Chondrocyte (in vitro differentiated cells): ENCODE measurements at regions not wholly inside any gene's neighbourhood (a gene's known extent, or its start where the extent isn't known, plus 50 kb on each side); places are given as distances from the start of the nearest gene placed in this dataset.

Source experiments
- DNase-seq: peaks from one replicate; pipeline ENCODE4 v3.0.0; 2021; ENCODE audit warnings: mixed read lengths, low spot score
- H3K27ac Mint-ChIP-seq: one replicate; pipeline ENCODE4 v1.8.0; 2021; ENCODE audit warnings: mild to moderate bottlenecking, moderate library complexity, mixed read lengths; ENCODE audit not compliant: unreplicated experiment
- H3K27me3 Mint-ChIP-seq: 2 replicates; pipeline ENCODE4 v1.8.0; 2021; ENCODE audit warnings: low read depth, mixed read lengths
- H3K36me3 Mint-ChIP-seq: 2 replicates; pipeline ENCODE4 v1.8.0; 2021; ENCODE audit warnings: low read depth, mixed read lengths
- H3K4me1 Mint-ChIP-seq: 2 replicates; pipeline ENCODE4 v1.8.0; 2021; ENCODE audit warnings: low read depth, mild to moderate bottlenecking, mixed read lengths
- H3K4me3 Mint-ChIP-seq: one replicate; pipeline ENCODE4 v1.8.0; 2021; ENCODE audit warnings: mild to moderate bottlenecking, moderate library complexity, mixed read lengths; ENCODE audit not compliant: unreplicated experiment
- H3K9me3 Mint-ChIP-seq: 2 replicates; pipeline ENCODE4 v1.8.0; 2021; ENCODE audit warnings: low read depth, mixed read lengths
- TF ChIP-seq, protein P1 (sequence below): fragments of 200-600 bp; sonication (generic); IDR thresholded peaks from 2 replicates; pipeline ENCODE4 v1.5.0; 2021; ENCODE audit warnings: antibody characterized with exemption, mild to moderate bottlenecking, moderate library complexity

DNA sequence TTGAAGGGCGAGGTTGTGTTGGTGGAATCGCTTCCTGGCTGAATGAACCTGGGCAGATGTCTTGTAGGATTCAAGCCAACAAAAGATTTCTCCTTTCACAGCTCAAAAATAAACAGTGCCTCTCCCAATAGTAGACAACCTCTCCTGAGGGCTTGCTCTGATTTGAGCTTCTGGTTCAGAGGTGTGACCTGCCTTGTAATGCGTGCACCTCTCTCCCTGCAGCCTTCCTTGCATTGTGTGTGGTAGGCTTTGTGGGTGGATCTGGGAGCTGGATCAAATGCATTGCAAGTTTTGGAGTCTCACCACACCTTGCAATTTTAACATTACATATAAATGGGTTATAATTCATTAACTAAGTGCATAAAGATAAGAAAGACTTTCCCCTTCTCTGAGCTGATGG, 96.9 kb upstream of the PTCH1 start:
- Mint-ChIP-seq H3K27ac (no peak overlapping the region), H3K4me1 (no peaks in the 10 kb centered on the region), H3K9me3 (peaks cover 3% of the 10 kb centered on the region), H3K4me3 (no peak overlapping the region), H3K27me3 (peaks cover 15% of the 10 kb centered on the region), H3K36me3 (peaks cover 2% of the 10 kb centered on the region)
- DNase-seq = no peak
- TF ChIP-seq, protein P1, sequence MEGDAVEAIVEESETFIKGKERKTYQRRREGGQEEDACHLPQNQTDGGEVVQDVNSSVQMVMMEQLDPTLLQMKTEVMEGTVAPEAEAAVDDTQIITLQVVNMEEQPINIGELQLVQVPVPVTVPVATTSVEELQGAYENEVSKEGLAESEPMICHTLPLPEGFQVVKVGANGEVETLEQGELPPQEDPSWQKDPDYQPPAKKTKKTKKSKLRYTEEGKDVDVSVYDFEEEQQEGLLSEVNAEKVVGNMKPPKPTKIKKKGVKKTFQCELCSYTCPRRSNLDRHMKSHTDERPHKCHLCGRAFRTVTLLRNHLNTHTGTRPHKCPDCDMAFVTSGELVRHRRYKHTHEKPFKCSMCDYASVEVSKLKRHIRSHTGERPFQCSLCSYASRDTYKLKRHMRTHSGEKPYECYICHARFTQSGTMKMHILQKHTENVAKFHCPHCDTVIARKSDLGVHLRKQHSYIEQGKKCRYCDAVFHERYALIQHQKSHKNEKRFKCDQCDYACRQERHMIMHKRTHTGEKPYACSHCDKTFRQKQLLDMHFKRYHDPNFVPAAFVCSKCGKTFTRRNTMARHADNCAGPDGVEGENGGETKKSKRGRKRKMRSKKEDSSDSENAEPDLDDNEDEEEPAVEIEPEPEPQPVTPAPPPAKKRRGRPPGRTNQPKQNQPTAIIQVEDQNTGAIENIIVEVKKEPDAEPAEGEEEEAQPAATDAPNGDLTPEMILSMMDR = no peak

DNA sequence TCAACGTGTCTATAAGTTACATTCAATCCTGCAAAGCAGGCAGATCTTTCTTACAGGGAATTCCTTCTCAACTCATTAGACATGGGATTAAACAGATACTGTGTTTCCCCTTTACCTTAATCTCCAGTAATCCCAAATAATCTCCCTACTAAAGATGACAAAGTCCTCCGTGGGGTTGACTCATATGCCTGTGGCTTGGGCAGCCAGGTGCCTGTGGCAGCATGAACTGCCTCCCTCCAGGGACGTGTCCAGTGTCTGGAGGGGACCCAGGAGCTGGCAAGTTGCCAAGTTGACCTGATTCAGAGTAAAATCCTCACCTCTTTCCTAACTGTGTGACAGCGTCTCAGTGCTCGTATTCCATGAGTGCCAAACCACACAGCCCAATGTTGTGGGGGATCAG, 94.6 kb upstream of the PTCH1 start:
- Mint-ChIP-seq H3K36me3 (peaks cover 2% of the 10 kb centered on the region), H3K27me3 (peaks cover 9% of the 10 kb centered on the region), H3K4me3 (no peak overlapping the region), H3K9me3 (peaks cover 3% of the 10 kb centered on the region), H3K27ac (no peak overlapping the region), H3K4me1 (peaks cover 1% of the 10 kb centered on the region)
- DNase-seq = no peak
- TF ChIP-seq, protein P1 = no peak

DNA sequence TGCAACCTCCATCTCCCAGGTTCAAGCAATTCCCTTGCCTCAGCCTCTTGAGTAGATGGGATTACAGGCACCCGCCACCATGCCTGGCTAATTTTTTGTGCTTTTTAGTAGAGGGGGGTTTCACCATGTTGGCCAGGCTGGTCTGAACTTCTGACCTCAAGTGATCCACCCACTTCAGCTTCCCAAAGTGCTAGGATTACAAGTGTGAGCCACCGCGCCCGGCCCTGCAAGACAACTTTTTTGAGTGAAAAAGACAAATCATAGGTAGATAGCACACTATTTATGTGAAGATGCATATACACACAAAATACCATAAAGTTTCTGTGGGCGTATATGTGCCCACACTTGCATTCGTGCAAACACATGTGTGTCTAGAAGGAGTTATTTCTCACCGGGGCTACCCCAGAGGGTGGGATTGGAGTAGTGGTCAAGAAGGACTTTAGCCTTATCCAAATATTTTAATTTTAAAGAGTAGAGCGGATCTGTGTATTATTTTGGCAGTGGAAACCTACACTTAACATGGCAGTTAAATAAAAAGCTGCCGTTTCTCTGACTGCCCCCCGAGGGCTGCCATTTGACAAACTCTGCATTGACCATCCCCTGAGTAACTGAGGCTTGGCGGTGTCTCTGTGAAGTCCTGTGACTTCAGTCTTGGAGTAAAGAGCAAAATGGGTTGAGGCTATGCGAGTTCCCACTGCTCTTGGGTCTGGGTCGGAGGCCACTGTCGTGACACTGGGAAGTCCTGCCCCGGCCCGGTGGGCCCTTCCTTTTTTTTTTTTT, 93.4 kb upstream of the PTCH1 start:
- no peak overlapping the region for H3K27ac Mint-ChIP-seq
- TF ChIP-seq, protein P1 = no peak
- peaks cover 5% of the 10 kb centered on the region for H3K27me3 Mint-ChIP-seq
- no peak overlapping the region for H3K4me3 Mint-ChIP-seq
- DNase-seq = no peak
- peaks cover 7% of the 10 kb centered on the region for H3K4me1 Mint-ChIP-seq
- peaks cover 3% of the 10 kb centered on the region for H3K9me3 Mint-ChIP-seq
- H3K36me3 Mint-ChIP-seq = peaks cover 2% of the 10 kb centered on the region

DNA sequence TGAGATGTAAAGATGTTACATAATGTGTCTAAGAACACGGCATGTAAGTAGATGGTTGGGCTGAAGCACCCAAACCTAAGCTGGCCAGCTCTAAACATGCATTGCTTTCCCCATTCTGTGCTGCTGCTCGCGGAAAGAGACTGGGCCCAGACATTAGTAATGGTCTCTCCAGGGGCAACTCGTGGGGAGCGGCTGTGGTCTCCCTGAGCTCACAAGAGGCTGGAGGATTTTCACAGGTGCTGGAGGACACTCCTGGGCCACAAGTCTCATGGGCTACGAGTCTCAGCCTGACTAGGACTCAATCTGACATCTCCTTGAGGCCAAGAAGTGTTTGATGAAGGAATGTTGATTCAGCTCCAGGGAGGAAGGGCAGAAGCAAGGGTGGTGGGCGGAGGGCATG, 92.7 kb upstream of the PTCH1 start:
- TF ChIP-seq, protein P1 = no peak
- Mint-ChIP-seq H3K27me3 (peaks cover 3% of the 10 kb centered on the region), H3K27ac (no peak overlapping the region), H3K9me3 (peaks cover 3% of the 10 kb centered on the region), H3K4me1 (peaks cover 13% of the 10 kb centered on the region), H3K4me3 (no peak overlapping the region), H3K36me3 (no peaks in the 10 kb centered on the region)
- no peak for DNase-seq

DNA sequence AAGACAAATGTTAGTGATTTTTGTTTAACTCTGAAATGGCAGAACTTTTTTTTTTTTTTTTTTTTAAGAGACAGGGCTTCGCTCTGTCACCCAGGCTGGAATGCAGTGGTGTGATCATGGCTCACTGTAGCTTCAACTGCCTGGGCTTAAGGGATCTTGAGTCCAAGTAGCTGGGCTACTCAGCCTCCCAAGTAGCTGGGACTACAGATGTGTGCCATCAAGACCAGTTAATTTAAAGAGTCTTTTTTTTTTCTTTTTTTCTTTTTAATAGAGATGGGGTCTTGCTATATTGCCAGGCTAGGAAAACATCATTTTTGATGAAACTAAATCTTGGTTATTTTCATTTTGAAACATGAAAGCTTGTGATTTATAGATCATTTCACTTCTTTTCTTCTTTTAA, 91.6 kb upstream of the PTCH1 start:
- H3K36me3 Mint-ChIP-seq = no peaks in the 10 kb centered on the region
- no peak overlapping the region for H3K27ac Mint-ChIP-seq

More for the DNA sequence above, 91.6 kb upstream of the PTCH1 start:
- H3K4me1 Mint-ChIP-seq = peaks cover 13% of the 10 kb centered on the region
- peaks cover 1% of the 10 kb centered on the region for H3K9me3 Mint-ChIP-seq
- no peak for DNase-seq
- no peak overlapping the region for H3K4me3 Mint-ChIP-seq
- peaks cover 3% of the 10 kb centered on the region for H3K27me3 Mint-ChIP-seq
- TF ChIP-seq, protein P1 = no peak
